Endothelial cell of umbilical vein (primary cell): ENCODE measurements at regions not wholly inside any gene's neighbourhood (a gene's known extent, or its start where the extent isn't known, plus 50 kb on each side); places are given as distances from the start of the nearest gene placed in this dataset.

Experiments
- BruUV-seq: library from RNA; stranded (reverse); fragments of 400-500 nt; replicated peaks from 2 replicates; lab custom pipeline; 2021; lab: Mats Ljungman, UMichigan
- CTCF ChIA-PET: fragments of 300-600, 350-600 bp; sonication (Branson Sonifier 250); formaldehyde crosslinking; loops from one replicate; lab custom pipeline; 2021; ENCODE audit warnings: antibody characterized with exemption, inconsistent platforms; lab: Charles Lee
- POLR2A ChIA-PET: fragments of 300-600, 350-600 bp; sonication (Branson Sonifier 250); formaldehyde crosslinking; loops from one replicate; lab custom pipeline; 2021; ENCODE audit warnings: antibody characterized with exemption, inconsistent platforms; lab: Charles Lee
- DNase-seq: peaks from one replicate; pipeline ENCODE4 v3.0.0-alpha.2; 2011; ENCODE audit warnings: low read depth, low spot score
- FAIRE-seq: peaks from 2 replicates; lab custom pipeline; 2011; peaks lifted over from hg19 to GRCh38; lab: Jason Lieb, UNC
- H2AFZ ChIP-seq: 2 replicates; pipeline ENCODE4 v1.6.0; 2012; ENCODE audit warnings: low read depth, low read length, control low read depth, inconsistent platforms
- H3K27ac ChIP-seq: 2 replicates; pipeline ENCODE4 v1.5.1; 2011; ENCODE audit warnings: low read depth, mild to moderate bottlenecking, control low read depth, low read length, moderate library complexity; ENCODE audit not compliant: insufficient read depth
- H3K27me3 ChIP-seq, 2 experiments: 2 replicates each; pipeline versions ENCODE4 v1.6.0 to v1.6.1; 2011; ENCODE audit warnings: low read length in 2 of 2, mixed read lengths in 1 of 2; ENCODE audit not compliant: control insufficient read depth in 2 of 2, insufficient read depth in 2 of 2
- H3K36me3 ChIP-seq, 2 experiments: 2 replicates in 1 of 2; 3 replicates in 1 of 2; pipeline ENCODE4 v1.5.1; 2011; ENCODE audit warnings: low read length in 2 of 2, mild to moderate bottlenecking in 1 of 2, moderate library complexity in 1 of 2; ENCODE audit not compliant: control insufficient read depth in 2 of 2, insufficient read depth in 2 of 2; ENCODE audit errors: extremely low read depth in 1 of 2
- H3K4me1 ChIP-seq: 3 replicates; pipeline ENCODE4 v1.5.1; 2011; ENCODE audit warnings: mild to moderate bottlenecking, low read length; ENCODE audit not compliant: control insufficient read depth, insufficient read depth; ENCODE audit errors: extremely low read depth
- H3K4me2 ChIP-seq: 2 replicates; pipeline ENCODE4 v1.6.1; 2011; ENCODE audit warnings: low read length, control low read depth, mixed read lengths; ENCODE audit not compliant: insufficient read depth
- H3K4me3 ChIP-seq, 3 experiments: fragments of 200-600 bp in 1 of 3; sonication (generic), shearing (Covaris generic) in 1 of 3; replicated peaks in 1 of 3; 2 replicates each; pipeline ENCODE4 v1.5.1; 2011 to 2016; ENCODE audit warnings: control low read depth in 3 of 3, low read length in 3 of 3, mild to moderate bottlenecking in 2 of 3, inconsistent platforms in 1 of 3, low read depth in 1 of 3, moderate library complexity in 1 of 3; ENCODE audit not compliant: insufficient read depth in 1 of 3
- H3K79me2 ChIP-seq: 2 replicates; pipeline ENCODE4 v1.6.0; 2012; ENCODE audit warnings: low read length, inconsistent platforms; ENCODE audit not compliant: control insufficient read depth, insufficient read depth
- H3K9ac ChIP-seq: replicated peaks from 2 replicates; pipeline ENCODE3; 2011; ENCODE audit warnings: low read length, control low read depth; ENCODE audit not compliant: insufficient read depth; ENCODE audit errors: extremely low read depth
- H3K9me1 ChIP-seq: replicated peaks from 3 replicates; pipeline ENCODE4 v1.6.0; 2011; ENCODE audit warnings: mild to moderate bottlenecking, low read length; ENCODE audit not compliant: control insufficient read depth, insufficient read depth; ENCODE audit errors: extremely low read depth
- H3K9me3 ChIP-seq: replicated peaks from 2 replicates; pipeline ENCODE4 v1.5.1; 2012; ENCODE audit warnings: low read length, inconsistent platforms; ENCODE audit not compliant: control insufficient read depth, insufficient read depth
- H4K20me1 ChIP-seq: replicated peaks from 2 replicates; pipeline ENCODE3; 2011; ENCODE audit warnings: mild to moderate bottlenecking, low read length; ENCODE audit not compliant: control insufficient read depth, insufficient read depth; ENCODE audit errors: extremely low read depth
- CTCF ChIP-seq, 2 donors: IDR thresholded peaks; 1 replicate in 1 of 2; 2 replicates in 1 of 2; pipeline ENCODE4 v1.5.1; 2011; ENCODE audit warnings: low read length in 2 of 2, mild to moderate bottlenecking in 2 of 2, moderate library complexity in 2 of 2, control low read depth in 1 of 2, inconsistent platforms in 1 of 2, low read depth in 1 of 2; ENCODE audit not compliant: insufficient read depth in 1 of 2; ENCODE audit errors: extremely low read depth in 1 of 2
- EZH2 ChIP-seq: IDR thresholded peaks from 2 replicates; pipeline ENCODE4 v1.6.1; 2012; ENCODE audit warnings: borderline replicate concordance, low read depth, mild to moderate bottlenecking, moderate library complexity, low read length, inconsistent platforms; ENCODE audit not compliant: severe bottlenecking
- FOS ChIP-seq: IDR thresholded peaks from 2 replicates; pipeline ENCODE4 v1.6.1; 2011; ENCODE audit warnings: mild to moderate bottlenecking, low read length, moderate library complexity, borderline replicate concordance; ENCODE audit not compliant: insufficient read depth
- GATA2 ChIP-seq: IDR thresholded peaks from 2 replicates; pipeline ENCODE4 v1.7.0; 2011; ENCODE audit warnings: low read depth, mild to moderate bottlenecking, moderate library complexity, mixed read lengths, low read length; ENCODE audit not compliant: insufficient read length, insufficient read depth
- JUN ChIP-seq: IDR thresholded peaks from 2 replicates; pipeline ENCODE4 v1.6.1; 2011; ENCODE audit warnings: borderline replicate concordance, low read depth; ENCODE audit not compliant: insufficient read length, insufficient read depth
- MYC ChIP-seq: IDR thresholded peaks from one replicate; pipeline ENCODE4 v1.6.1; 2011; ENCODE audit warnings: mild to moderate bottlenecking, low read depth, low read length
- POLR2A ChIP-seq: IDR thresholded peaks from 2 replicates; pipeline ENCODE4 v1.6.1; 2012; ENCODE audit warnings: low read depth, mild to moderate bottlenecking, control low read depth, low read length
- POLR2AphosphoS5 ChIP-seq: IDR thresholded peaks from 2 replicates; pipeline ENCODE4 v1.6.1; 2012; ENCODE audit warnings: low read depth, mild to moderate bottlenecking, control low read depth, low read length, moderate library complexity; ENCODE audit not compliant: insufficient read depth
- dilution Hi-C: fragments of 300-500 bp; cut with MboI; formaldehyde crosslinking; loops from one replicate; pipeline ENCODE4 v1.15.0; 2019; ENCODE audit warnings: low sequenced_read_pairs; ENCODE audit not compliant: extremely low pct_ligation_motif_present
- intact Hi-C: fragments of 100-400 bp; cut with micrococcal nuclease; formaldehyde crosslinking; loops from one replicate; pipeline ENCODE4 v1.10.0; 2022
- TF ChIP-seq, protein P1 (sequence below): IDR thresholded peaks from 2 replicates; pipeline ENCODE4 v1.6.1; 2011; ENCODE audit not compliant: insufficient read depth, insufficient read length

DNA sequence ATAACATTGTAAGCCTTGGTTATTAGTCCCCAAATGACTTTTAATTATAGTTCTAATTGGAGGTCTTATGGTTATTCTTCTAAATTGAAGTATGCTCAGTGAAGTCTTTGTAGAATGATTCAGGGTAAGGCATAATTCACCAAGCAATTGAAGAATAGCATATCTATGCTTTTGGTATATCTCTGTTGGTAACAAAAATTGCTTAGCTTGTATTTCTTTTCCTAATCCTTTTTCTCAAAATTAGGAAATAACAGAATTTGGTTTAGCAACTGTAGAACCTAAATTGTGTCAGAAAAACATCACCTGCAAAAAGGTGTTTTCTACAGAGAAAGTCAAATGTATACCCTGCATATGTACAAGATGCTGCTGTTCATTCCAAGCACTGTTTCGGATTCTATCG is 189.2 kb upstream of the EPHA4 start:
- H3K27ac ChIP-seq: no peak overlapping the region
- DNase-seq: no peak
- H3K9me1 ChIP-seq: no peaks in the 10 kb centered on the region
- FAIRE-seq: no peak
- H3K4me2 ChIP-seq: no peak overlapping the region
- intact Hi-C loops: no loop called here
- no peaks in the 10 kb centered on the region for H3K9me3 ChIP-seq
- ChIA-PET POLR2A (no interaction called here), CTCF (no interaction called here)
- no peaks in the 10 kb centered on the region for H3K27me3 ChIP-seq
- no peaks in the 10 kb centered on the region for H3K4me1 ChIP-seq
- no peaks in the 10 kb centered on the region for H3K79me2 ChIP-seq
- no peak for TF ChIP-seq GATA2
- TF ChIP-seq, protein P1, sequence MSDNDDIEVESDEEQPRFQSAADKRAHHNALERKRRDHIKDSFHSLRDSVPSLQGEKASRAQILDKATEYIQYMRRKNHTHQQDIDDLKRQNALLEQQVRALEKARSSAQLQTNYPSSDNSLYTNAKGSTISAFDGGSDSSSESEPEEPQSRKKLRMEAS: no peak
- no peak for TF ChIP-seq POLR2A
- no peak for TF ChIP-seq JUN
- no peak for TF ChIP-seq EZH2
- TF ChIP-seq CTCF (IDR thresholded peaks at IDR 0.05; ENCODE audit: extremely low read depth in 1 of 2, insufficient read depth in 1 of 2, low read depth in 1 of 2, low read length in 2 of 2): no peak
- TF ChIP-seq FOS: no peak
- no peak for TF ChIP-seq MYC
- TF ChIP-seq POLR2AphosphoS5: no peak
- BruUV-seq: no TSS peak
- no peak overlapping the region for H3K4me3 ChIP-seq
- H2AFZ ChIP-seq: no peak overlapping the region
- no peak overlapping the region for H3K9ac ChIP-seq
- no peaks in the 10 kb centered on the region for H4K20me1 ChIP-seq
- no peaks in the 10 kb centered on the region for H3K36me3 ChIP-seq
- dilution Hi-C loops: no loop called here
